GM12873 (cell line): ENCODE measurements at regions not wholly inside any gene's neighbourhood (a gene's known extent, or its start where the extent isn't known, plus 50 kb on each side); places are given as distances from the start of the nearest gene placed in this dataset.

Experiments used
- TF ChIP-seq, protein P1 (sequence below): IDR thresholded peaks from 2 replicates; pipeline ENCODE4 v1.5.1; 2012; ENCODE audit warnings: low read depth, mild to moderate bottlenecking, moderate library complexity, low read length, control low read depth; ENCODE audit not compliant: insufficient read depth; ENCODE audit errors: missing control alignments

DNA sequence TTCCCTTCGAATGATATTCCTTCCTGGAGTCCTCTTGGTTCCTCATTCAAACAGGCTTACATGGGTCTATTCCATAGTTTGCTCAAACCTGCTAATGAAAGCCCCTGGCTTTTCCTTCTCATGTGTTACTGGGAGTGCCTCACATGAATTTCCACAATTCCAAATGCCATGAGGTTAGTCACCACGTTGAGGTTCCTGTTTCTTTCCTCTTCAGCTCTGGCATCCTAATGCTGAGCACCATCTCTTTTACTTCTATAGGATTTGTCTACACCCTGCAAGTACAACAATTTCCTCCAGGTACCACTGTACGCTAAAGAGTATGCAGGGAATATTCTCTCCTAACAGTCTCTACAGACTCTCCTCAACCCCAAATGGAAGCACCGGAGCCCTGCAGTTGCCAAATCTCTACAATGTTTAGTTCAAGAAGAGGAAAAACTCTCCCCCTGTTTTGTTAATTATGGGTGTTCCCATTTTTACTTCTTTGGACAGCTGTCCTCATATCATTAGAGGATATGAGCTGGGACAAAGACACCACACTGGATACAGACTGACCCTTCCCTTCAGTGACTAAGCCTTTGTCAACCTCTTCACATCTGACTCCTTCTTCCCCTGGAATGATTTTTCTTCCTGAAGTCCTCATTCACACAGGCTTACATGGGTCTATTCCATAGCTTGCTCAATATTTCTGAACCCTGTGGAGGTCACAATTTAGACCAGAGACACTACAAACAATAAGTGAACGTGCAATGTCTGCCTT, 145.8 kb upstream of the BET1 start:
- TF ChIP-seq, protein P1, sequence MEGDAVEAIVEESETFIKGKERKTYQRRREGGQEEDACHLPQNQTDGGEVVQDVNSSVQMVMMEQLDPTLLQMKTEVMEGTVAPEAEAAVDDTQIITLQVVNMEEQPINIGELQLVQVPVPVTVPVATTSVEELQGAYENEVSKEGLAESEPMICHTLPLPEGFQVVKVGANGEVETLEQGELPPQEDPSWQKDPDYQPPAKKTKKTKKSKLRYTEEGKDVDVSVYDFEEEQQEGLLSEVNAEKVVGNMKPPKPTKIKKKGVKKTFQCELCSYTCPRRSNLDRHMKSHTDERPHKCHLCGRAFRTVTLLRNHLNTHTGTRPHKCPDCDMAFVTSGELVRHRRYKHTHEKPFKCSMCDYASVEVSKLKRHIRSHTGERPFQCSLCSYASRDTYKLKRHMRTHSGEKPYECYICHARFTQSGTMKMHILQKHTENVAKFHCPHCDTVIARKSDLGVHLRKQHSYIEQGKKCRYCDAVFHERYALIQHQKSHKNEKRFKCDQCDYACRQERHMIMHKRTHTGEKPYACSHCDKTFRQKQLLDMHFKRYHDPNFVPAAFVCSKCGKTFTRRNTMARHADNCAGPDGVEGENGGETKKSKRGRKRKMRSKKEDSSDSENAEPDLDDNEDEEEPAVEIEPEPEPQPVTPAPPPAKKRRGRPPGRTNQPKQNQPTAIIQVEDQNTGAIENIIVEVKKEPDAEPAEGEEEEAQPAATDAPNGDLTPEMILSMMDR, result no peak

GRCh38 chr7:94154182-94154581, 150.0 kb upstream of the BET1 start:
- TF ChIP-seq, protein P1, result no peak

DNA sequence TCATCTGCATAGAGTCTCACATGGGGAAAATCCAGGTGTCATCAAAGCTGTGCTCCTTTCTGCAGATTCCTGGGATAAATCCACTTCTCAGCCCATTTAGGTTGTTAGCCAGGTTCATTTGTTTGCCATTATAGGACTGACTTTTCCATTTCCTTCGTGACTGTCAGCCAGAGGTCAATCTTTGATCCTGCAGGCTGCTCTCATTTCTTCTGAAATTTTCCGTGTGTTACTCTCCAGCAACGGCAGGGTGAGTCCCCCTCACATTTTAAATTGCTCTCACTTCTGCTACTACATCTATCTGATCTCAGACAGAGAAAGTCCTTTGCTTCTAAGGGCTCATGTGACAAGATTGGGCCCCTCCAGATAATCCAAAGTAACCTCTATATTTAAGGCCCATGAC, 150.7 kb upstream of the BET1 start:
- TF ChIP-seq, protein P1, result no peak

DNA sequence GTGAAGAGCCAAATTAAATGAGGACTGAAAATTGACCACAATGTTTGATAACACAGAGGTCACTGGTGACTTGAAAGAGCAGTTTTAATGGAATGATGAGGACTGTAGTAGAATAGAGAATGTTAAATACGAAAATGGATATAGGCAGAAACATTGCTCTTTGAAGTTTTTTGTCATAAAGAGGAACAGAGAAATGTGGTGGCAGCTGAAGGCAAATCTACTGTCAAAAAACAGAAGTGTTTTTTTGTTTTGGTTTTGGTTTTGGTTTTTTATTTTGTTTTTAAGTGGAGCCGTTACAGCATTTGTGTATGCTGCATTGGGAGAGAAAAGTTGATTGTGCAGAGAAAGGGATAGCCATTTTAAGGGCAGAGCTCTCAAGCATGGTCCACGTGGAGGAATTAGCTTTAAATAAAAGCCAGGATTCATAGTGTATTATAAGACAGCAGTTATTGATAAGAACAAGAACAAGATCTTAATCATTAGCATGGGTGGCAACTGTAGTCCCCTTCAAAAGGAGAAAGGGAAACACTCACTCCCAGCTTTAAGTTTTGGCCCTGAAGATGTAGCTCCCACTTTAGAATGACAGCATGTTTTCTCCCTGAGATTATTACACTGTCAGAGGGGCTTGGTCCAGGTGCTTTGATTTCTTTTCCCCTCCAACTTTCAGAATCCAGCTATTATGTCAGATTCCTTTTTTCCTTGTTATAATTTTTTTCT, 156.7 kb upstream of the BET1 start:
- TF ChIP-seq, protein P1, result no peak

- TF ChIP-seq, protein P1, result no peak
Observed at GRCh38 chr7:94161476-94161875, 157.3 kb upstream of the BET1 start.

DNA sequence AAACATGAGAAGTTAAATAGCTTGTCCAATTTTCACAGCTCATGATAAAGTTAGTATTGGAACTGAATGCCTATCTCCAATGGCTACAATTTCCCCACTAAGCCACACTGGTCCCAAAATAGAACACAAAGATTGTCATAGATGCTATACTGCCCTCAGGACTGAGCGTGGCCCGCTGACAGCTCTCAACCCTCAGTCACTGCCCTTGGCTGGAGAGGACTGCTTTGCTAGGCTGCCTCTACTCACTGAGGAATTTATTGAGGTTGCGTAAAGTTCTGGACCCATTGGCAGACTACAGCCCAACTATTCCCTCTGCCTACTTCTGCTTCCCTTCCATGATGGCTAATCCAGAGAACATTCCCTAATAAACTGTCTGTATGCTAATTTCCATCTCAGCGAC, 165.5 kb upstream of the BET1 start:
- TF ChIP-seq, protein P1, result no peak

DNA sequence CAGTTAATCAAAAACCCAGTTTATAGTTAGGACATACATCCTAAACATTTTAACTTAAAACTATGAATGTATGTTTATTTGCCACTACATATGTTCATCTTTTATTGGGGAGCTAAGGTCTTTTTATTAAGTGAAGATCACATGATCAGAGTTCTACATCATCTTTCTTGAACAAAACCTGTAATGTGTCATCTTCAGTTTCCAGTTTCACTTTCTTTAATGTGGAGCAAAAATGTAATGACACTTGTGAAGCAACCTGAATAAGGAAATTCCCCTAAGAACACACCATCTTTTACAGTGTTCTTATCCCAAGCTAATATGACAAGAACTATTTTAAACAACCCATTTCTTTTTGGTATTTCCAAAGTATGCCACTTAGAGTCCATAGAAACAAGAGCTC, 166.7 kb upstream of the BET1 start:
- TF ChIP-seq, protein P1, result no peak
